Cardiac muscle cell (in vitro differentiated cells and primary cell): ENCODE measurements at regions not wholly inside any gene's neighbourhood (a gene's known extent, or its start where the extent isn't known, plus 50 kb on each side); places are given as distances from the start of the nearest gene placed in this dataset.

Experiments
- DNase-seq, 2 donors: peaks; one replicate each; pipeline versions ENCODE4 v3.0.0 to v3.0.0-alpha.2; 2010 to 2017; ENCODE audit warnings: low read depth in 1 of 2, low spot score in 1 of 2
- H3K27ac ChIP-seq: fragments of 200-600 bp; sonication (generic); 2 replicates; pipeline ENCODE4 v1.5.1; 2016
- H3K27me3 ChIP-seq: fragments of 200-600 bp; sonication (generic); 2 replicates; pipeline ENCODE4 v1.6.0; 2016; ENCODE audit warnings: control low read depth
- H3K36me3 ChIP-seq: fragments of 200-600 bp; sonication (generic); 2 replicates; pipeline ENCODE4 v1.5.1; 2016; ENCODE audit warnings: control low read depth
- H3K4me1 ChIP-seq: fragments of 200-600 bp; sonication (generic); 2 replicates; pipeline ENCODE4 v1.8.1; 2017; ENCODE audit warnings: low read depth, mild to moderate bottlenecking, mixed run types
- H3K4me3 ChIP-seq: fragments of 200-600 bp; sonication (generic); 2 replicates; pipeline ENCODE4 v1.5.1; 2016; ENCODE audit warnings: mild to moderate bottlenecking
- H3K9me3 ChIP-seq: fragments of 200-600 bp; sonication (generic); 2 replicates; pipeline ENCODE4 v1.5.1; 2017; ENCODE audit warnings: low read depth, mild to moderate bottlenecking, control low read depth
- TF ChIP-seq, protein P1 (sequence below): IDR thresholded peaks from 2 replicates; pipeline ENCODE4 v1.5.1; 2012; ENCODE audit warnings: low read depth, mild to moderate bottlenecking, low read length

DNA sequence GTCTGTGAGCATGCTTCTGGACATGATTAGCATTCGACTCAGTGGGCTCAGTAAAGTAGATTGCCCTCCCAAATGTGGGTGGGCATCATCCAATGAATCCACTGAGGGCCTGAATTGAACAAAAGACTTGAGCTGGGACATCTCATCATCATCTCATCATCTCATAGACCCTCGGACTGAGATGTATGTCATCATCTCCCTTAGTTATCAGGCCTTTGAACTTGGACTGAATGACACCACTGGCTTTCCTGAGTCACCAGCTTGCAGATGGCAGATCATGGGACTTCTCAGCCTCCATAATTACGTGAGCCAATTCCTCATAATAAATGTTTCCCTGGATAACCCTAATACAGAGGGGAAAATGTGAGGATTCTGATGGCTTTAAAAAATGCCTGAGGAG, 128.3 kb upstream of the LSM8 start:
- no peaks in the 10 kb centered on the region for H3K27me3 ChIP-seq
- H3K36me3 ChIP-seq, result no peaks in the 10 kb centered on the region
- no peak overlapping the region for H3K4me3 ChIP-seq
- DNase-seq, result no peak
- TF ChIP-seq, protein P1, sequence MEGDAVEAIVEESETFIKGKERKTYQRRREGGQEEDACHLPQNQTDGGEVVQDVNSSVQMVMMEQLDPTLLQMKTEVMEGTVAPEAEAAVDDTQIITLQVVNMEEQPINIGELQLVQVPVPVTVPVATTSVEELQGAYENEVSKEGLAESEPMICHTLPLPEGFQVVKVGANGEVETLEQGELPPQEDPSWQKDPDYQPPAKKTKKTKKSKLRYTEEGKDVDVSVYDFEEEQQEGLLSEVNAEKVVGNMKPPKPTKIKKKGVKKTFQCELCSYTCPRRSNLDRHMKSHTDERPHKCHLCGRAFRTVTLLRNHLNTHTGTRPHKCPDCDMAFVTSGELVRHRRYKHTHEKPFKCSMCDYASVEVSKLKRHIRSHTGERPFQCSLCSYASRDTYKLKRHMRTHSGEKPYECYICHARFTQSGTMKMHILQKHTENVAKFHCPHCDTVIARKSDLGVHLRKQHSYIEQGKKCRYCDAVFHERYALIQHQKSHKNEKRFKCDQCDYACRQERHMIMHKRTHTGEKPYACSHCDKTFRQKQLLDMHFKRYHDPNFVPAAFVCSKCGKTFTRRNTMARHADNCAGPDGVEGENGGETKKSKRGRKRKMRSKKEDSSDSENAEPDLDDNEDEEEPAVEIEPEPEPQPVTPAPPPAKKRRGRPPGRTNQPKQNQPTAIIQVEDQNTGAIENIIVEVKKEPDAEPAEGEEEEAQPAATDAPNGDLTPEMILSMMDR, result no peak
- H3K4me1 ChIP-seq, result no peaks in the 10 kb centered on the region
- no peak overlapping the region for H3K27ac ChIP-seq
- no peaks in the 10 kb centered on the region for H3K9me3 ChIP-seq

DNA sequence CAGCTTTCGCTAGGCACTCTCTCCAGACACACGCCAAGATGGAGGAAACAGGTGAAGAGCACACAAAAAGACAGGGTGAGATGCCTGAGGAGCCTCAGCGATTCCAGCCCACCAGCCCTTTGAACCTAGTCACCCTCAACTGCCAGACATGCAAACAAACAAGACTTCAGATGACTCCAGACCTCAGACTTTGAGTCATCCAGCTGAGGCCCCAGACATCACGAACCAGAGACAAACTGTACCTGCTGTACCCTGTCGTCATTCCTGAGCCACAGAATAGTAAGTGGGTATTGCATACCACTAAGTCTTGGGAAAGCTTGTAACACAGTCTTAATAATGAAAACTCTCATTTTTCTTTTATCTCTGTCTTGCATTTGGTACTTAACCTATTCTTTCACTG, 126.6 kb upstream of the LSM8 start:
- Histone ChIP-seq H3K4me3 (no peak overlapping the region), H3K36me3 (no peaks in the 10 kb centered on the region)
- TF ChIP-seq, protein P1, result no peak

DNA sequence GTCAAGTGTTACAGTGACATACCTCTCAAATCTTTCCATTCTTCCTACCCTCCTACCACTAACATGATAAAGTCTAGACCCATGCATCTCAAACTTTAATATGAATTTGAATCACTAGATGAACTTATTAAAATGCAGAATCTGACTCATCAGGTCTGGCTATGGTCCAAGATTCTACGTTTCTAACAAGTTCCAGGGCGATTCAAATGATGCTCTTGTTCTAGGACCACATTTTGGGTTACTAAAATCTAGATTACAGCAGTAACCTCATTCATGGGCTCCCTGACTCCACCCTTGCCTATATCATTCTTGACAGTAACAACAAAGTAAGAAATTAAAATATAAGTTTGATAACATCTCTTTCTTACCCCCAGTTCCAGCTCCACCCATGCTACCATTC, 124.8 kb upstream of the LSM8 start:
- H3K27ac ChIP-seq, result no peak overlapping the region
- no peaks in the 10 kb centered on the region for H3K27me3 ChIP-seq
- TF ChIP-seq, protein P1, result no peak
- H3K4me3 ChIP-seq, result no peak overlapping the region
- H3K9me3 ChIP-seq, result no peaks in the 10 kb centered on the region
- H3K4me1 ChIP-seq, result no peaks in the 10 kb centered on the region
- no peaks in the 10 kb centered on the region for H3K36me3 ChIP-seq
- DNase-seq, result no peak

More for the DNA sequence above, 126.6 kb upstream of the LSM8 start:
- Histone ChIP-seq H3K27ac (no peak overlapping the region), H3K9me3 (no peaks in the 10 kb centered on the region), H3K4me1 (no peaks in the 10 kb centered on the region), H3K27me3 (no peaks in the 10 kb centered on the region)
- DNase-seq, result no peak

DNA sequence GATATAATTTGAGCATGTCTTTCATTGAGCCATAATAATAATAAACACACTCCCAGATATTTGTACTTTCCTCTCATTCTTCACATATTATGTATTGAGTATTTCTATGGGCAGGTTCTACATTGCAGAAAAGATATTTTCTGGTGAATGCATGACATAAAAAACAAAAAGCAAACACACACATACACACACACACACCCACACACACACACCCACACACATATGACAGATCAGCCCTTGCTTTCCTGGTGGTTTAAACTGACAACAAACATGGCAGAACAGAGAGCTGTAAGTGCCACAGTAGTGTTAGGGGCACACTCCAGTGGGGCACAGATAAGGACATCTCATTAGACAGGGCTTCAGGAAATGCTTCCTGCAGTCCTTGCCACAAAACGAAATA, 123.3 kb upstream of the LSM8 start:
- Histone ChIP-seq H3K27ac (no peak overlapping the region), H3K4me1 (no peaks in the 10 kb centered on the region), H3K36me3 (no peaks in the 10 kb centered on the region), H3K9me3 (no peaks in the 10 kb centered on the region), H3K4me3 (no peak overlapping the region), H3K27me3 (no peaks in the 10 kb centered on the region)
- DNase-seq, result no peak
- TF ChIP-seq, protein P1, result no peak

DNA sequence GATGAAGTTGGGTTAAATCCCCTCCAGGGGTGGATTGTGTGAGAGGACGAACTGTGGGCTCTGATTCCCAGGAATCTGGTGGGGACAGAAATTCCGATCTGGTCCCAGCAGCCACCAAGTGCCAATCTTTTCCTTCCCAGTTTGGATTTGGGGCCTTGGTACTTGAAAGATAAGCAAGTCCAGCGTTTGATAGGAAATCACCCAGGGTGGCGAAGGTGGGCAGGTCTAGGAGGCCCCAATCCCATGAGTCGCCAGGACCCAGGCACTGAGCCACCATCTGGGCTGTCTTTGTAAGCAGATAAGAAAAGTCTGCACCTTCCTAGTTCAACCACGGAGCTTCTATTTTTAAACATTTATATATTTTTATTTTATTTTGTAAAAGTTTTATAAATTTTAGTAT, 122.6 kb upstream of the LSM8 start:
- TF ChIP-seq, protein P1, result no peak
- DNase-seq, result no peak

More for the DNA sequence above, 122.6 kb upstream of the LSM8 start:
- Histone ChIP-seq H3K36me3 (no peaks in the 10 kb centered on the region), H3K4me1 (no peaks in the 10 kb centered on the region), H3K27me3 (no peaks in the 10 kb centered on the region), H3K27ac (no peak overlapping the region), H3K9me3 (no peaks in the 10 kb centered on the region), H3K4me3 (no peak overlapping the region)
